ENCODE measurements at regions not wholly inside any gene's neighbourhood (a gene's known extent, or its start where the extent isn't known, plus 50 kb on each side); places are given as distances from the start of the nearest gene placed in this dataset.
"Not testable (repeated sequence)": the region's sequence is repeated elsewhere in the genome, so short reads cannot be mapped to it uniquely, and the experiment has no call there.

GRCh38 chr4:138633580-138633904 is 382.0 kb upstream of the NOCT start:
- no peaks in the 10 kb centered on the region for H3K27me3 ChIP-seq (ENCODE audit: control insufficient read depth, insufficient read depth, low read length)
- no peak for TF ChIP-seq CTCF (IDR thresholded peaks at IDR 0.05; ENCODE audit: insufficient read depth, low read length, poor library complexity, severe bottlenecking)
- DNase-seq (ENCODE audit: low read depth) = no peak
- H3K36me3 ChIP-seq (ENCODE audit: control insufficient read depth, insufficient read depth, low read length) = no peaks in the 10 kb centered on the region
- no peak overlapping the region for H3K4me3 ChIP-seq (ENCODE audit: low read depth, low read length)

GRCh38 chr4:138632856-138633579 is 382.6 kb upstream of the NOCT start:
- no peaks in the 10 kb centered on the region for H3K36me3 ChIP-seq (ENCODE audit: control insufficient read depth, insufficient read depth, low read length)
- TF ChIP-seq CTCF (IDR thresholded peaks at IDR 0.05; ENCODE audit: insufficient read depth, low read length, poor library complexity, severe bottlenecking) = no peak
- no peak overlapping the region for H3K4me3 ChIP-seq (ENCODE audit: low read depth, low read length)
- DNase-seq (ENCODE audit: low read depth) = no peak
- no peaks in the 10 kb centered on the region for H3K27me3 ChIP-seq (ENCODE audit: control insufficient read depth, insufficient read depth, low read length)

- DNase-seq (ENCODE audit: low read depth) = no peak
- H3K27me3 ChIP-seq (ENCODE audit: control insufficient read depth, insufficient read depth, low read length) = no peaks in the 10 kb centered on the region
- TF ChIP-seq CTCF (IDR thresholded peaks at IDR 0.05; ENCODE audit: insufficient read depth, low read length, poor library complexity, severe bottlenecking) = no peak
- no peak overlapping the region for H3K4me3 ChIP-seq (ENCODE audit: low read depth, low read length)
- no peaks in the 10 kb centered on the region for H3K36me3 ChIP-seq (ENCODE audit: control insufficient read depth, insufficient read depth, low read length)
Observed at GRCh38 chr4:138630666-138631065, 384.9 kb upstream of the NOCT start.

- no peak for TF ChIP-seq CTCF (IDR thresholded peaks at IDR 0.05; ENCODE audit: insufficient read depth, low read length, poor library complexity, severe bottlenecking)
- H3K27me3 ChIP-seq (ENCODE audit: control insufficient read depth, insufficient read depth, low read length) = no peaks in the 10 kb centered on the region
- H3K4me3 ChIP-seq (ENCODE audit: low read depth, low read length) = no peak overlapping the region
- no peaks in the 10 kb centered on the region for H3K36me3 ChIP-seq (ENCODE audit: control insufficient read depth, insufficient read depth, low read length)
- no peak for DNase-seq (ENCODE audit: low read depth)
Observed at GRCh38 chr4:138629669-138630068, 385.9 kb upstream of the NOCT start.

GRCh38 chr4:138627096-138627495 is 384.9 kb upstream of the SLC7A11 start:
- DNase-seq (ENCODE audit: low read depth) = no peak
- no peaks in the 10 kb centered on the region for H3K27me3 ChIP-seq (ENCODE audit: control insufficient read depth, insufficient read depth, low read length)
- TF ChIP-seq CTCF (IDR thresholded peaks at IDR 0.05; ENCODE audit: insufficient read depth, low read length, poor library complexity, severe bottlenecking) = no peak
- no peaks in the 10 kb centered on the region for H3K36me3 ChIP-seq (ENCODE audit: control insufficient read depth, insufficient read depth, low read length)
- H3K4me3 ChIP-seq (ENCODE audit: low read depth, low read length) = no peak overlapping the region

- not testable (repeated sequence) for H3K4me3 ChIP-seq (ENCODE audit: low read depth, low read length); DNase-seq (ENCODE audit: low read depth); H3K36me3 ChIP-seq (ENCODE audit: control insufficient read depth, insufficient read depth, low read length); H3K27me3 ChIP-seq (ENCODE audit: control insufficient read depth, insufficient read depth, low read length)
Observed at GRCh38 chr4:138622362-138622761, 380.2 kb upstream of the SLC7A11 start.
